D721Med (cell line): ENCODE measurements at regions not wholly inside any gene's neighbourhood (a gene's known extent, or its start where the extent isn't known, plus 50 kb on each side); places are given as distances from the start of the nearest gene placed in this dataset.

ENCODE experiments used
- DNase-seq: peaks from one replicate; pipeline ENCODE4 v3.0.0; 2011; ENCODE audit warnings: low spot score; ENCODE audit not compliant: insufficient read length
- FAIRE-seq: peaks from 2 replicates; lab custom pipeline; 2011; peaks lifted over from hg19 to GRCh38; lab: Jason Lieb, UNC
- CTCF ChIP-seq: IDR thresholded peaks from 2 replicates; pipeline ENCODE4 v1.5.1; 2012; ENCODE audit warnings: mild to moderate bottlenecking, control low read depth; ENCODE audit not compliant: insufficient read depth; ENCODE audit errors: missing control alignments

- TF ChIP-seq CTCF = no peak
- FAIRE-seq (no peak), DNase-seq (no peak)
These were observed 63.0 kb upstream of the BACH1 start for GRCh38 chr21:29235714-29236197.

GRCh38 chr21:29236201-29236600, 62.5 kb upstream of the BACH1 start:
- TF ChIP-seq CTCF = no peak
- DNase-seq (no peak), FAIRE-seq (no peak)

GRCh38 chr21:29237110-29238052, 61.3 kb upstream of the BACH1 start:
- TF ChIP-seq CTCF = no peak
- FAIRE-seq (no peak), DNase-seq (no peak)

GRCh38 chr21:29238053-29238966, 60.4 kb upstream of the BACH1 start:
- TF ChIP-seq CTCF = no peak
- no peak for DNase-seq
- no peak for FAIRE-seq

- DNase-seq (no peak), FAIRE-seq (no peak)
- TF ChIP-seq CTCF = no peak
These were observed 59.8 kb upstream of the BACH1 start for GRCh38 chr21:29238967-29239290.

GRCh38 chr21:29240136-29240535, 58.6 kb upstream of the BACH1 start:
- TF ChIP-seq CTCF = no peak
- no peak for DNase-seq
- FAIRE-seq = no peak
